SU-DHL-6 (cell line): ENCODE measurements at regions not wholly inside any gene's neighbourhood (a gene's known extent, or its start where the extent isn't known, plus 50 kb on each side); places are given as distances from the start of the nearest gene placed in this dataset.
"Not testable (repeated sequence)": the region's sequence is repeated elsewhere in the genome, so short reads cannot be mapped to it uniquely, and the experiment has no call there.

Experiments
- EZH2phosphoT487 ChIP-seq: fragments of 200-600 bp; sonication (generic), shearing (Covaris generic); conservative IDR thresholded peaks from 2 replicates; pipeline ENCODE4 v1.6.1; 2018; ENCODE audit warnings: mild to moderate bottlenecking, antibody characterized with exemption, low read length, moderate library complexity, mixed read lengths
- TF ChIP-seq, protein P1 (sequence below): fragments of 200-600 bp; sonication (generic); IDR thresholded peaks from one replicate; pipeline ENCODE4 v1.5.1; 2017; ENCODE audit warnings: antibody characterized with exemption, mild to moderate bottlenecking, low read length, moderate library complexity; ENCODE audit not compliant: insufficient read depth, poor library complexity, severe bottlenecking

DNA sequence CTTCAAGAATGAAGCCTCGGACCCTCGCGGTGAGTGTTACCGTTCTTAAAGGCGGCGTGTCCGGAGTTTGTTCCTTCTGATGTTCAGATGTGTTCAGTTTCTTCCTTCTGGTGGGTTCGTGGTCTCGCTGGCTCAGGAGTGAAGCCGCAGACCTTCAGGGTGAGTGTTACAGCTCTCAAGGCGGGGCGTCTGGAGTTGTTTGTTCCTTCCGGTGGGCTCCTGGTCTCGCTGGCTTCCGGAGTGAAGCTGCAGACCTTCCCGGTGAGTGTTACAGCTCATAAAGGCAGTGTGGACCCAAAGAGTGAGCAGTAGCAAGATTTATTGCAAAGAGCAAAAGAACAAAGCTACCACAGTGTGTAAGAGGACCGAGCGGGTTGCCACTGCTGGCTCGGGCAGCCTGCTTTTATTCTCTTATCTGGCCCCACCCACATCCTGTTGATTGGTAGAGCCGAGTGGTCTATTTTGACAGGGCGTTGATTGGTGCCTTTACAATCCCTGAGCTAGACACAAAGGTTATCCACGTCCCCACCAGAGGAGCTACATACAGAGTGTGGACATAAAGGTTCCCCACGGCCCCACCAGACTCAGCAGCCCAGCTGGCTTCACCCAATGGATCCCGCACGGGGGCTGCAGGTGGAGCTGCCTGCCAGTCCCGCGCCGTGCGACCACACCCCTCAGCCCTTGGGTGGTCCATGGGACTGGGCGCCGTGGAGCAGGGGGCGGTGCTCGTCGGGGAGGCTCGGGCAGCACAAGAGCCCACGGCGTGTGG, 440.2 kb upstream of the ANO5 start:
- TF ChIP-seq, protein P1, sequence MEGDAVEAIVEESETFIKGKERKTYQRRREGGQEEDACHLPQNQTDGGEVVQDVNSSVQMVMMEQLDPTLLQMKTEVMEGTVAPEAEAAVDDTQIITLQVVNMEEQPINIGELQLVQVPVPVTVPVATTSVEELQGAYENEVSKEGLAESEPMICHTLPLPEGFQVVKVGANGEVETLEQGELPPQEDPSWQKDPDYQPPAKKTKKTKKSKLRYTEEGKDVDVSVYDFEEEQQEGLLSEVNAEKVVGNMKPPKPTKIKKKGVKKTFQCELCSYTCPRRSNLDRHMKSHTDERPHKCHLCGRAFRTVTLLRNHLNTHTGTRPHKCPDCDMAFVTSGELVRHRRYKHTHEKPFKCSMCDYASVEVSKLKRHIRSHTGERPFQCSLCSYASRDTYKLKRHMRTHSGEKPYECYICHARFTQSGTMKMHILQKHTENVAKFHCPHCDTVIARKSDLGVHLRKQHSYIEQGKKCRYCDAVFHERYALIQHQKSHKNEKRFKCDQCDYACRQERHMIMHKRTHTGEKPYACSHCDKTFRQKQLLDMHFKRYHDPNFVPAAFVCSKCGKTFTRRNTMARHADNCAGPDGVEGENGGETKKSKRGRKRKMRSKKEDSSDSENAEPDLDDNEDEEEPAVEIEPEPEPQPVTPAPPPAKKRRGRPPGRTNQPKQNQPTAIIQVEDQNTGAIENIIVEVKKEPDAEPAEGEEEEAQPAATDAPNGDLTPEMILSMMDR, result not testable (repeated sequence)
- TF ChIP-seq EZH2phosphoT487, result not testable (repeated sequence)
